GM12878 (cell line): ENCODE measurements at regions not wholly inside any gene's neighbourhood (a gene's known extent, or its start where the extent isn't known, plus 50 kb on each side); places are given as distances from the start of the nearest gene placed in this dataset.

Experiments
- EZH2 ChIP-seq: IDR thresholded peaks from 2 replicates; pipeline ENCODE4 v1.6.1; 2012; ENCODE audit warnings: low read depth, mild to moderate bottlenecking, control low read depth, inconsistent platforms, low read length, borderline replicate concordance; ENCODE audit not compliant: control insufficient read depth
- PML ChIP-seq: IDR thresholded peaks from 2 replicates; pipeline ENCODE4 v1.6.1; 2012; ENCODE audit warnings: low read length, inconsistent platforms
- POLR2A ChIP-seq: IDR thresholded peaks from 2 replicates; pipeline ENCODE4 v1.6.1; 2011; ENCODE audit warnings: low read depth, mild to moderate bottlenecking, low read length
- POLR2AphosphoS5 ChIP-seq: IDR thresholded peaks from 2 replicates; pipeline ENCODE4 v1.6.1; 2011; ENCODE audit warnings: mild to moderate bottlenecking, low read length, inconsistent platforms
- TF ChIP-seq, protein P1 (sequence below), 3 experiments: IDR thresholded peaks in 2 of 3; conservative IDR thresholded peaks in 1 of 3; 2 replicates each; pipeline ENCODE4 v1.5.1; 2011; ENCODE audit warnings: low read depth in 3 of 3, low read length in 3 of 3, mild to moderate bottlenecking in 3 of 3, control low read depth in 2 of 3, moderate library complexity in 2 of 3, inconsistent platforms in 1 of 3, mixed read lengths in 1 of 3; ENCODE audit not compliant: control insufficient read depth in 2 of 3, insufficient read depth in 1 of 3; ENCODE audit errors: extremely low read depth in 1 of 3
- TF ChIP-seq, protein P2 (sequence below): fragments of 450-650 bp; IDR thresholded peaks from 2 replicates; pipeline ENCODE4 v1.6.1; 2014; ENCODE audit warnings: mild to moderate bottlenecking

DNA sequence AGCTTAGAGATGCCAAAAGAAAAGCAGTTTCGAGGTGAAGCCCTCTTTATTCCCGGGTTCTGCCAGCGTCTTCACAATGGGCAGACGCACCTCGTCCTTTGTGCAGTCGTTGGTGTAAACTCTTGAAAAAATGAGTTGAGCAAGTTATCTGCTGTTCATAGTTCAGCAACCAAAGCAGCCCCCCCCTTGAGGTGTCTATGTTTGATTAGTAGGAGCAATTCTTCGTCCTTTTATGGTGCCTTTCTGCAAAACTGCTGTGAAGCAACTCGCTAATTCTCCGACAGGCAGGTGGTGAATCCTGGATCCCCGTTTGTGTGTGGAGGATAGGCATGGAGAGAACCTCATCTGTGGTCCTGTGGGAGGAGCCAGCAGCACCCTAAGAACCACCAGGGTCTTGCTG is 234.5 kb downstream of the GLRX3 start:
- TF ChIP-seq, protein P1, sequence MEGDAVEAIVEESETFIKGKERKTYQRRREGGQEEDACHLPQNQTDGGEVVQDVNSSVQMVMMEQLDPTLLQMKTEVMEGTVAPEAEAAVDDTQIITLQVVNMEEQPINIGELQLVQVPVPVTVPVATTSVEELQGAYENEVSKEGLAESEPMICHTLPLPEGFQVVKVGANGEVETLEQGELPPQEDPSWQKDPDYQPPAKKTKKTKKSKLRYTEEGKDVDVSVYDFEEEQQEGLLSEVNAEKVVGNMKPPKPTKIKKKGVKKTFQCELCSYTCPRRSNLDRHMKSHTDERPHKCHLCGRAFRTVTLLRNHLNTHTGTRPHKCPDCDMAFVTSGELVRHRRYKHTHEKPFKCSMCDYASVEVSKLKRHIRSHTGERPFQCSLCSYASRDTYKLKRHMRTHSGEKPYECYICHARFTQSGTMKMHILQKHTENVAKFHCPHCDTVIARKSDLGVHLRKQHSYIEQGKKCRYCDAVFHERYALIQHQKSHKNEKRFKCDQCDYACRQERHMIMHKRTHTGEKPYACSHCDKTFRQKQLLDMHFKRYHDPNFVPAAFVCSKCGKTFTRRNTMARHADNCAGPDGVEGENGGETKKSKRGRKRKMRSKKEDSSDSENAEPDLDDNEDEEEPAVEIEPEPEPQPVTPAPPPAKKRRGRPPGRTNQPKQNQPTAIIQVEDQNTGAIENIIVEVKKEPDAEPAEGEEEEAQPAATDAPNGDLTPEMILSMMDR (IDR thresholded peaks at IDR 0.05 in 2 of 3, conservative IDR thresholded peaks at IDR 0.05 in 1 of 3; ENCODE audit: control insufficient read depth in 2 of 3, extremely low read depth in 1 of 3, insufficient read depth in 1 of 3, low read depth in 3 of 3, low read length in 3 of 3) = no peak
- TF ChIP-seq POLR2AphosphoS5 (no peak), EZH2 (no peak), POLR2A (no peak), PML (no peak)
- TF ChIP-seq, protein P2, sequence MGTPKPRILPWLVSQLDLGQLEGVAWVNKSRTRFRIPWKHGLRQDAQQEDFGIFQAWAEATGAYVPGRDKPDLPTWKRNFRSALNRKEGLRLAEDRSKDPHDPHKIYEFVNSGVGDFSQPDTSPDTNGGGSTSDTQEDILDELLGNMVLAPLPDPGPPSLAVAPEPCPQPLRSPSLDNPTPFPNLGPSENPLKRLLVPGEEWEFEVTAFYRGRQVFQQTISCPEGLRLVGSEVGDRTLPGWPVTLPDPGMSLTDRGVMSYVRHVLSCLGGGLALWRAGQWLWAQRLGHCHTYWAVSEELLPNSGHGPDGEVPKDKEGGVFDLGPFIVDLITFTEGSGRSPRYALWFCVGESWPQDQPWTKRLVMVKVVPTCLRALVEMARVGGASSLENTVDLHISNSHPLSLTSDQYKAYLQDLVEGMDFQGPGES = no peak
